WTC11 (cell line): ENCODE measurements at regions not wholly inside any gene's neighbourhood (a gene's known extent, or its start where the extent isn't known, plus 50 kb on each side); places are given as distances from the start of the nearest gene placed in this dataset.

Experiments
- ATAC-seq: fragments of 200-7000 bp; cut with Tn5 transposase; 2 replicates; pipeline ENCODE4 v1.10.0; 2021; ENCODE audit warnings: mild to moderate bottlenecking, moderate library complexity
- CTCF ChIA-PET: fragments of 300-600 bp; sonication (Branson Sonifier 250); formaldehyde crosslinking; loops from one replicate; lab custom pipeline; 2021; ENCODE audit warnings: antibody characterized with exemption; lab: Charles Lee
- POLR2A ChIA-PET: fragments of 350-600 bp; sonication (Branson Sonifier 250); formaldehyde crosslinking; loops from one replicate; lab custom pipeline; 2021; ENCODE audit warnings: antibody characterized with exemption; lab: Charles Lee
- DNase-seq: peaks from one replicate; pipeline ENCODE4 v3.0.0; 2021; ENCODE audit warnings: low spot score
- H3K27ac Mint-ChIP-seq: 2 replicates; pipeline ENCODE4 v1.8.0; 2021; ENCODE audit warnings: mixed read lengths
- H3K27me3 Mint-ChIP-seq: 2 replicates; pipeline ENCODE4 v1.8.0; 2021; ENCODE audit warnings: low read depth, mild to moderate bottlenecking, moderate library complexity, mixed read lengths
- H3K36me3 Mint-ChIP-seq: 2 replicates; pipeline ENCODE4 v1.8.0; 2021; ENCODE audit warnings: mixed read lengths
- H3K4me1 Mint-ChIP-seq: 2 replicates; pipeline ENCODE4 v1.8.0; 2022; ENCODE audit warnings: mixed read lengths
- H3K4me3 Mint-ChIP-seq: 2 replicates; pipeline ENCODE4 v1.8.0; 2021; ENCODE audit warnings: mild to moderate bottlenecking, moderate library complexity, mixed read lengths
- H3K9me3 Mint-ChIP-seq: 2 replicates; pipeline ENCODE4 v1.8.0; 2021; ENCODE audit warnings: mixed read lengths
- CBFB ChIP-seq: sonication (generic); formaldehyde crosslinking; IDR thresholded peaks from 2 replicates; pipeline ENCODE4 v1.8.1; 2022; ENCODE audit warnings: mild to moderate bottlenecking, low read depth, missing genetic modification reagents
- GRHL2 ChIP-seq: fragments of 250-450 bp; sonication (Bioruptor Pico); IDR thresholded peaks from 2 replicates; pipeline ENCODE4 v1.8.0; 2022; ENCODE audit warnings: mild to moderate bottlenecking, moderate library complexity; ENCODE audit not compliant: insufficient replicate concordance, severe bottlenecking
- MXD4 ChIP-seq: fragments of 250-450 bp; sonication (Bioruptor Pico); IDR thresholded peaks from 2 replicates; pipeline ENCODE4 v1.8.0; 2021; ENCODE audit warnings: mild to moderate bottlenecking, moderate library complexity, borderline replicate concordance
- NFATC4 ChIP-seq: fragments of 250-450 bp; sonication (Bioruptor Pico); IDR thresholded peaks from 2 replicates; pipeline ENCODE4 v1.9.0; 2021; ENCODE audit warnings: mild to moderate bottlenecking
- NR1H2 ChIP-seq: sonication (generic); formaldehyde crosslinking; IDR thresholded peaks from 2 replicates; pipeline ENCODE4 v1.9.0; 2021; ENCODE audit warnings: mild to moderate bottlenecking, moderate library complexity, missing genetic modification reagents
- NR3C1 ChIP-seq: sonication (generic); formaldehyde crosslinking; conservative IDR thresholded peaks from 2 replicates; pipeline ENCODE4 v1.8.1; 2023; ENCODE audit warnings: low read depth, mild to moderate bottlenecking, missing genetic modification reagents
- OVOL2 ChIP-seq: fragments of 250-450 bp; sonication (Bioruptor Pico); IDR thresholded peaks from 2 replicates; pipeline ENCODE4 v1.9.0; 2021; ENCODE audit warnings: mild to moderate bottlenecking, borderline replicate concordance
- PRRX2 ChIP-seq: fragments of 250-450 bp; sonication (Bioruptor Pico); IDR thresholded peaks from 2 replicates; pipeline ENCODE4 v1.8.0; 2021; ENCODE audit warnings: mild to moderate bottlenecking
- RORB ChIP-seq: fragments of 250-450 bp; sonication (Bioruptor Pico); IDR thresholded peaks from 2 replicates; pipeline ENCODE4 v1.9.0; 2021; ENCODE audit warnings: mild to moderate bottlenecking
- SMAD4 ChIP-seq: sonication (generic); formaldehyde crosslinking; IDR thresholded peaks from 2 replicates; pipeline ENCODE4 v1.8.0; 2022; ENCODE audit warnings: mild to moderate bottlenecking, missing genetic modification reagents
- ZNF219 ChIP-seq: sonication (generic); formaldehyde crosslinking; IDR thresholded peaks from 2 replicates; pipeline ENCODE4 v1.8.0; 2023; ENCODE audit warnings: missing genetic modification reagents, mild to moderate bottlenecking, borderline replicate concordance
- ZNF263 ChIP-seq: sonication (generic); formaldehyde crosslinking; IDR thresholded peaks from 2 replicates; pipeline ENCODE4 v1.8.1; 2022; ENCODE audit warnings: low read depth, mild to moderate bottlenecking, moderate library complexity, missing genetic modification reagents
- TF ChIP-seq, protein P1 (sequence below): sonication (generic); formaldehyde crosslinking; IDR thresholded peaks from 2 replicates; pipeline ENCODE4 v1.8.1; 2023; ENCODE audit warnings: mild to moderate bottlenecking, missing genetic modification reagents
- TF ChIP-seq, protein P2 (sequence below): sonication (generic); formaldehyde crosslinking; IDR thresholded peaks from 2 replicates; pipeline ENCODE4 v1.8.1; 2022; ENCODE audit warnings: low read depth, missing genetic modification reagents, borderline replicate concordance
- TF ChIP-seq, protein P3 (sequence below): sonication (generic); formaldehyde crosslinking; IDR thresholded peaks from 2 replicates; pipeline ENCODE4 v1.8.0; 2022; ENCODE audit warnings: mild to moderate bottlenecking, missing genetic modification reagents
- TF ChIP-seq, protein P4 (sequence below): sonication (generic); formaldehyde crosslinking; IDR thresholded peaks from 2 replicates; pipeline ENCODE4 v1.8.1; 2023; ENCODE audit warnings: mild to moderate bottlenecking, missing genetic modification reagents, moderate library complexity
- TF ChIP-seq, protein P5 (sequence below): sonication (generic); formaldehyde crosslinking; conservative IDR thresholded peaks from 2 replicates; pipeline ENCODE4 v1.8.1; 2023; ENCODE audit warnings: mild to moderate bottlenecking, low read depth, missing genetic modification reagents, moderate library complexity

DNA sequence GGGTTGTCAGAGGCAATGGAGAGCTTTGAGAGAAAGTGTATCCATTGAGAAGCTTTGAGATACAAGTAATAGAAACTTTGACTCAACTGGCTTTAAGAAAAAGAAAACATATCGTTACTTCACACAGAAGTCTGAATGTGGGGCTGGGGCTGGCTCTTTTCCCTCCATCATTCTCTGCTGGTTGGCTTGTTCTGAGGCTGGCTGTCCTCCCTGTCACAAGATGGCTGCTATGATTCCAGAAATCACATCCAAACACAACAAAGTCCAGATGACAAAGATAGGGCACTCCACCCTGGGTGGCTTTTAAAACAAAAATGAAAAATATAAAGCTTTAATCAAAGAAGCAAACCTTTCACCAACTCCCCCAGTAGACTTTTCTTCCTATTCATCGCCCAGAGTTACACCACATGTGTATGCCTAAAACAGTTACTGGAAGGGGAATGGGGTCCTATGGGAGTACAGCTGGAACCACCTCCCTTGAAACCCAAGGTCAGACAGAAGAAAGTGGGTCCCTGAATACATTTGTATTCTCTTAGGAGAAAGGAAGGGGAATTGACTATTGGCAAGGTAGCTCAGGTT, 284.3 kb downstream of the GAS1 start (continued):
- TF ChIP-seq, protein P1, sequence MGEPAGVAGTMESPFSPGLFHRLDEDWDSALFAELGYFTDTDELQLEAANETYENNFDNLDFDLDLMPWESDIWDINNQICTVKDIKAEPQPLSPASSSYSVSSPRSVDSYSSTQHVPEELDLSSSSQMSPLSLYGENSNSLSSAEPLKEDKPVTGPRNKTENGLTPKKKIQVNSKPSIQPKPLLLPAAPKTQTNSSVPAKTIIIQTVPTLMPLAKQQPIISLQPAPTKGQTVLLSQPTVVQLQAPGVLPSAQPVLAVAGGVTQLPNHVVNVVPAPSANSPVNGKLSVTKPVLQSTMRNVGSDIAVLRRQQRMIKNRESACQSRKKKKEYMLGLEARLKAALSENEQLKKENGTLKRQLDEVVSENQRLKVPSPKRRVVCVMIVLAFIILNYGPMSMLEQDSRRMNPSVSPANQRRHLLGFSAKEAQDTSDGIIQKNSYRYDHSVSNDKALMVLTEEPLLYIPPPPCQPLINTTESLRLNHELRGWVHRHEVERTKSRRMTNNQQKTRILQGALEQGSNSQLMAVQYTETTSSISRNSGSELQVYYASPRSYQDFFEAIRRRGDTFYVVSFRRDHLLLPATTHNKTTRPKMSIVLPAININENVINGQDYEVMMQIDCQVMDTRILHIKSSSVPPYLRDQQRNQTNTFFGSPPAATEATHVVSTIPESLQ (CRISPR knock-in tag): no peak
- TF ChIP-seq SMAD4 (CRISPR knock-in tag) (no peak), RORB (CRISPR knock-in tag) (no peak), NR1H2 (CRISPR knock-in tag) (no peak), OVOL2 (CRISPR knock-in tag) (no peak), ZNF219 (no peak)
- TF ChIP-seq, protein P2, sequence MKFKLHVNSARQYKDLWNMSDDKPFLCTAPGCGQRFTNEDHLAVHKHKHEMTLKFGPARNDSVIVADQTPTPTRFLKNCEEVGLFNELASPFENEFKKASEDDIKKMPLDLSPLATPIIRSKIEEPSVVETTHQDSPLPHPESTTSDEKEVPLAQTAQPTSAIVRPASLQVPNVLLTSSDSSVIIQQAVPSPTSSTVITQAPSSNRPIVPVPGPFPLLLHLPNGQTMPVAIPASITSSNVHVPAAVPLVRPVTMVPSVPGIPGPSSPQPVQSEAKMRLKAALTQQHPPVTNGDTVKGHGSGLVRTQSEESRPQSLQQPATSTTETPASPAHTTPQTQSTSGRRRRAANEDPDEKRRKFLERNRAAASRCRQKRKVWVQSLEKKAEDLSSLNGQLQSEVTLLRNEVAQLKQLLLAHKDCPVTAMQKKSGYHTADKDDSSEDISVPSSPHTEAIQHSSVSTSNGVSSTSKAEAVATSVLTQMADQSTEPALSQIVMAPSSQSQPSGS (CRISPR knock-in tag): no peak

DNA sequence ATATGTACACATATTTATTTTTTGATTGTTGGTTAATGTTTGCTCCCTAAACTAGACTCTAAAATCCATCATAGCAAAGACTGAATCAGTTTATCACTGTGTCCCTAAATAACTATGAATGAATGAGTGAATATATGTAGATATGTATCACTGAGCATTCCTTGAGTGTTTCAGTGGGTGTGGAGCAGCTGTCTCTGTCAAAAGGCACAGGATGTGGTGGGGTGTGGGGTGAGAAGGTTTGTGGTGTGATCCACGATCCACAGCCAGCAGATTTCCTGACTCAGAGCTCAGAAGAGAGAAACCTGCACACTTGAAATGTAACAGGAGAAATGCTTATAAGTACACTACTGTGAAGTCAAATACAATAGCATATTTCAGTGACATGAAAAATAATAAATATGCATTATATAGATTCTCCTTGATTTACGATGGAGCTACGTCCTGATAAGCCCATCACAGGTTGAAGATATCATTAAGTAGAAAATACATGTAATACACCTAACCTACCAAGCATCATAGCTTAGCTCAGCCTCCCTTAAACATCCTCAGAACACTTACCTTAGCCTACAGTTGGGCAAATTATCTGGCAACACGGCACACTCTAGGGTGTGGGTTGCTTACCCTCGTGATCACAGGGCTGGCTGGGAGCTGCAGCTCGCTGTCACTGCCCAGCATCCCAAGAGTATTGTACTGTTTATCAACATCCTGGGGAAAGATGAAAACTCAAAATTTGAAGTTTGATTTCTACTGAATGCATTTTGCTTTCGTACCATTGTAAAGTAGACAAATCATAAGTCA, 287.0 kb downstream of the GAS1 start:
- no peaks in the 10 kb centered on the region for H3K36me3 Mint-ChIP-seq
- H3K4me1 Mint-ChIP-seq: no peaks in the 10 kb centered on the region
- POLR2A ChIA-PET: no interaction called here
- DNase-seq (no peak), ATAC-seq (no peak)
- H3K27me3 Mint-ChIP-seq: no peaks in the 10 kb centered on the region
- no peaks in the 10 kb centered on the region for H3K9me3 Mint-ChIP-seq
- no peak overlapping the region for H3K4me3 Mint-ChIP-seq
- no peak for TF ChIP-seq ZNF263 (CRISPR knock-in tag)
- TF ChIP-seq NR3C1 (CRISPR knock-in tag): no peak
- CTCF ChIA-PET: interaction anchor here (0.6 kb wide), 1 partner anchor 289 kb away, joined by 3 read pairs; no protein-coding TSS in a partner anchor
- no peak overlapping the region for H3K27ac Mint-ChIP-seq

DNA sequence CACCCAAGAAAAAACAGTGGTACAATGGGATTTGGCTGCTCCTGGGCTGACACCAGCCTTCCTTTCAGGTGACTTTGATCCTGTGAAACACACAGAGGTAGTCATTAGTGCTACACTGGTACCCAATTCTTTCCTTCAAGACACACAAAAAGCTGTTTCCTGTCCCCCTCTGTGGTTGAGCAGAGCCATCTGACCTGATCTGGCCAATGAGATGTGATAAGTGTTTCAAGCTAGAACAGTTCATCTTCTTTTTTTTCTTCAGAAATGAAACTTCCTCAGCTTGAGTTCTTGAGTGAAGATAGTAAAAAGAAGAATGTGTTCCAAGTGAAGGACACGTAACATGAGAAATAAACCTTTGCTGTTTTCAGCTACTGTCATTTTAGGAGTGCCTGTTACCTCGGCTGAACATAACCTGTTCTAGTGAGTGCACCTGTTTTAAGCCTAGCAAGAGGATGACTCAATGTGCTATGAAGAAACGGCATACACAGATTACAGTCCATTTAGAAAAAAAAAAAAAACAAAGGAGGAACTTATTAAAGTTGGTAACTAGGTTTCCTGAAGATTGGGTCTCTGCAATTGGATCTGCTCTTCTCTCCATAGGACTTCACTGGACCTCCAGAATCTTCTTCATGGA, 287.8 kb downstream of the GAS1 start:
- Mint-ChIP-seq H3K4me3 (no peak overlapping the region), H3K36me3 (no peaks in the 10 kb centered on the region), H3K4me1 (no peaks in the 10 kb centered on the region), H3K27ac (no peak overlapping the region), H3K27me3 (no peaks in the 10 kb centered on the region), H3K9me3 (no peaks in the 10 kb centered on the region)
- no peak for DNase-seq
- POLR2A ChIA-PET: no interaction called here
- CTCF ChIA-PET: no interaction called here
- ATAC-seq: no peak
- TF ChIP-seq, protein P3, sequence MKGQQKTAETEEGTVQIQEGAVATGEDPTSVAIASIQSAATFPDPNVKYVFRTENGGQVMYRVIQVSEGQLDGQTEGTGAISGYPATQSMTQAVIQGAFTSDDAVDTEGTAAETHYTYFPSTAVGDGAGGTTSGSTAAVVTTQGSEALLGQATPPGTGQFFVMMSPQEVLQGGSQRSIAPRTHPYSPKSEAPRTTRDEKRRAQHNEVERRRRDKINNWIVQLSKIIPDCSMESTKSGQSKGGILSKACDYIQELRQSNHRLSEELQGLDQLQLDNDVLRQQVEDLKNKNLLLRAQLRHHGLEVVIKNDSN (CRISPR knock-in tag): no peak
- TF ChIP-seq, protein P4, sequence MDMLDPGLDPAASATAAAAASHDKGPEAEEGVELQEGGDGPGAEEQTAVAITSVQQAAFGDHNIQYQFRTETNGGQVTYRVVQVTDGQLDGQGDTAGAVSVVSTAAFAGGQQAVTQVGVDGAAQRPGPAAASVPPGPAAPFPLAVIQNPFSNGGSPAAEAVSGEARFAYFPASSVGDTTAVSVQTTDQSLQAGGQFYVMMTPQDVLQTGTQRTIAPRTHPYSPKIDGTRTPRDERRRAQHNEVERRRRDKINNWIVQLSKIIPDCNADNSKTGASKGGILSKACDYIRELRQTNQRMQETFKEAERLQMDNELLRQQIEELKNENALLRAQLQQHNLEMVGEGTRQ (CRISPR knock-in tag): no peak
- TF ChIP-seq PRRX2 (no peak), NFATC4 (CRISPR knock-in tag) (no peak), MXD4 (no peak), CBFB (CRISPR knock-in tag) (no peak), RORB (CRISPR knock-in tag) (no peak), GRHL2 (CRISPR knock-in tag) (no peak)
- TF ChIP-seq, protein P1 (CRISPR knock-in tag): no peak
- TF ChIP-seq, protein P5, sequence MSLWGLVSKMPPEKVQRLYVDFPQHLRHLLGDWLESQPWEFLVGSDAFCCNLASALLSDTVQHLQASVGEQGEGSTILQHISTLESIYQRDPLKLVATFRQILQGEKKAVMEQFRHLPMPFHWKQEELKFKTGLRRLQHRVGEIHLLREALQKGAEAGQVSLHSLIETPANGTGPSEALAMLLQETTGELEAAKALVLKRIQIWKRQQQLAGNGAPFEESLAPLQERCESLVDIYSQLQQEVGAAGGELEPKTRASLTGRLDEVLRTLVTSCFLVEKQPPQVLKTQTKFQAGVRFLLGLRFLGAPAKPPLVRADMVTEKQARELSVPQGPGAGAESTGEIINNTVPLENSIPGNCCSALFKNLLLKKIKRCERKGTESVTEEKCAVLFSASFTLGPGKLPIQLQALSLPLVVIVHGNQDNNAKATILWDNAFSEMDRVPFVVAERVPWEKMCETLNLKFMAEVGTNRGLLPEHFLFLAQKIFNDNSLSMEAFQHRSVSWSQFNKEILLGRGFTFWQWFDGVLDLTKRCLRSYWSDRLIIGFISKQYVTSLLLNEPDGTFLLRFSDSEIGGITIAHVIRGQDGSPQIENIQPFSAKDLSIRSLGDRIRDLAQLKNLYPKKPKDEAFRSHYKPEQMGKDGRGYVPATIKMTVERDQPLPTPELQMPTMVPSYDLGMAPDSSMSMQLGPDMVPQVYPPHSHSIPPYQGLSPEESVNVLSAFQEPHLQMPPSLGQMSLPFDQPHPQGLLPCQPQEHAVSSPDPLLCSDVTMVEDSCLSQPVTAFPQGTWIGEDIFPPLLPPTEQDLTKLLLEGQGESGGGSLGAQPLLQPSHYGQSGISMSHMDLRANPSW (CRISPR knock-in tag): no peak
